ENCODE measurements at regions not wholly inside any gene's neighbourhood (a gene's known extent, or its start where the extent isn't known, plus 50 kb on each side); places are given as distances from the start of the nearest gene placed in this dataset.

DNA sequence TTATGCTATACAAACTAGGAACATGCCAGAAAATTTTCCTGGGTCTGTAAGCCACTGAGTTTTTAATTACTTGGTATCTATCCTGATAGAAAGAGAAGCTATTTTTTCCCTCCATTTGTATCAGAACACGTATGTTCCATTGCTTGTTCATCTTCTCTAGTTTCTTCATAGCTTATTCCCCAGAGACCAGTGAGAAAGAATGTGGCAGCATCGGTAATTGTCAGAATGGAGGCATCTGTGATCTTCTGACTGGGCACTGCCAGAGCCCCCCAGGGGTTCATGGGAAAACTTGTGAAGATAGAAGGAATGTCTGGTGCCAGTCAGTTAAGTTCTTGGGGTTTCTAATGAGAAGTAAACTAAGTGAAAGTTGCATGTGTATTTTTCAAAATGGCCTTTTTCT lies 720.2 kb upstream of the GOLIM4 start:
- 53 to 55% methylated on average over 2 of the region's 2 CpGs for WGBS, 2 donors

DNA sequence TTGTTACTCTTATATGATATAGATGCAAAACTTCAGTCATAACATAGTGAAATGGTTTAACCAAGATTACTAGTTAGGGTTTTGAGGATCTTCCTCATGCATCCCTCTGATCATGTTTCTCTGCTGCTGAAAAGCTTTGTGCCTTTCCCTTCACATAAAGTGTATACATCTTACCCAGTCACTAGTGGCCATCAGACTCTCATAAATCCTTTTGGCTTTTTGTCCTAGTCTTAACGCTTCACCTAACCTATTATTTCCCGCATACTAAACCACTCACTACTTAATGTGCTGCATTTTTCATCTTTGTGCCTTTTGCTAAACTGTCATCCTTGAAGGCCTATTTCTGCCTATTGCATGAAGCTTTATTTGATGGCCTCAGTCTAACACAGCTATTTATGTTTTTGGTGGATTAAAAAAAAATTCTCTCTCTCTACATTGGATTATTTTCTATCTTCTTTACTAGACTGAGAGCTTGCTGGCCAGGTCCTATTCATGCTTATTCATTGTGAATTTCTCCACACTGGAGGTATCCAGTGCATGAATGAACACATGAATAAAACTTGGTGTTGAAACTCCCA lies 717.6 kb upstream of the GOLIM4 start:
- Histone ChIP-seq H3K27ac (no peak overlapping the region), H3K4me1 (no peaks in the 10 kb centered on the region), H3K27me3 (no peaks in the 10 kb centered on the region), H3K4me3 (no peak overlapping the region), H3K9me3 (no peaks in the 10 kb centered on the region), H3K36me3 (ENCODE audit: low read depth, missing control alignments) (no peaks in the 10 kb centered on the region)
- intact Hi-C loops (cut with DNase I; ENCODE audit: low total_unique reads), result no loop called here
- DNase-seq, result no peak
- WGBS, 2 donors, result 83 to 92% methylated on average over 2 of the region's 2 CpGs
- TF ChIP-seq POLR2A (IDR thresholded peaks at IDR 0.05), result no peak
- TF ChIP-seq, protein P1, sequence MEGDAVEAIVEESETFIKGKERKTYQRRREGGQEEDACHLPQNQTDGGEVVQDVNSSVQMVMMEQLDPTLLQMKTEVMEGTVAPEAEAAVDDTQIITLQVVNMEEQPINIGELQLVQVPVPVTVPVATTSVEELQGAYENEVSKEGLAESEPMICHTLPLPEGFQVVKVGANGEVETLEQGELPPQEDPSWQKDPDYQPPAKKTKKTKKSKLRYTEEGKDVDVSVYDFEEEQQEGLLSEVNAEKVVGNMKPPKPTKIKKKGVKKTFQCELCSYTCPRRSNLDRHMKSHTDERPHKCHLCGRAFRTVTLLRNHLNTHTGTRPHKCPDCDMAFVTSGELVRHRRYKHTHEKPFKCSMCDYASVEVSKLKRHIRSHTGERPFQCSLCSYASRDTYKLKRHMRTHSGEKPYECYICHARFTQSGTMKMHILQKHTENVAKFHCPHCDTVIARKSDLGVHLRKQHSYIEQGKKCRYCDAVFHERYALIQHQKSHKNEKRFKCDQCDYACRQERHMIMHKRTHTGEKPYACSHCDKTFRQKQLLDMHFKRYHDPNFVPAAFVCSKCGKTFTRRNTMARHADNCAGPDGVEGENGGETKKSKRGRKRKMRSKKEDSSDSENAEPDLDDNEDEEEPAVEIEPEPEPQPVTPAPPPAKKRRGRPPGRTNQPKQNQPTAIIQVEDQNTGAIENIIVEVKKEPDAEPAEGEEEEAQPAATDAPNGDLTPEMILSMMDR (IDR thresholded peaks at IDR 0.05), result no peak

More for the DNA sequence above, 720.2 kb upstream of the GOLIM4 start:
- Histone ChIP-seq H3K27me3 (no peaks in the 10 kb centered on the region), H3K36me3 (ENCODE audit: low read depth, missing control alignments) (no peaks in the 10 kb centered on the region), H3K4me3 (no peak overlapping the region), H3K9me3 (no peaks in the 10 kb centered on the region), H3K27ac (no peak overlapping the region), H3K4me1 (no peaks in the 10 kb centered on the region)
- TF ChIP-seq, protein P1 (IDR thresholded peaks at IDR 0.05), result no peak
- TF ChIP-seq POLR2A (IDR thresholded peaks at IDR 0.05), result no peak
- intact Hi-C loops (cut with DNase I; ENCODE audit: low total_unique reads), result no loop called here
- DNase-seq, result no peak

DNA sequence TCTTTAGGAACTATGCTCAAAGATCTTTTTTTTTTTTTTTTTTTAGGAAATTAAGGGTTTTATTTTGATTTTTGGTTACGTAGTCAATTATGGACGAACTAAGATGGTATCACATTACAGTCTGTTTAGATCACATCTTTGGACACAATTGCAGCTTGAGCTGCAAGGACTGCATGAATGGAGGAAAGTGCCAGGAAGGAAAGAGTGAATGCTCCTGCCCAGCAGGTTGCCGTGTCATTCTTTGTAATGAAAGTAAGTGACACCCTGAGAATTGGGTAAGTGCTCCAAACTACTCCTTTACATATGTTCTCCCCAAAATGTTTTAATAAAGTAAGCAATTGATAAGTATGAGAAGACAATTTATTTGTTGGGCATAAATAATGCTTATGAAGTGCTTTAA lies 716.5 kb upstream of the GOLIM4 start:
- Histone ChIP-seq H3K4me1 (no peaks in the 10 kb centered on the region), H3K27me3 (no peaks in the 10 kb centered on the region), H3K4me3 (no peak overlapping the region), H3K27ac (no peak overlapping the region), H3K9me3 (no peaks in the 10 kb centered on the region), H3K36me3 (ENCODE audit: low read depth, missing control alignments) (no peaks in the 10 kb centered on the region)
- WGBS, 2 donors, result 77 to 81% methylated on average over 3 of the region's 3 CpGs
- no peak for DNase-seq
- intact Hi-C loops (cut with DNase I; ENCODE audit: low total_unique reads), result no loop called here
- no peak for TF ChIP-seq POLR2A (IDR thresholded peaks at IDR 0.05)
- TF ChIP-seq, protein P1 (IDR thresholded peaks at IDR 0.05), result no peak

DNA sequence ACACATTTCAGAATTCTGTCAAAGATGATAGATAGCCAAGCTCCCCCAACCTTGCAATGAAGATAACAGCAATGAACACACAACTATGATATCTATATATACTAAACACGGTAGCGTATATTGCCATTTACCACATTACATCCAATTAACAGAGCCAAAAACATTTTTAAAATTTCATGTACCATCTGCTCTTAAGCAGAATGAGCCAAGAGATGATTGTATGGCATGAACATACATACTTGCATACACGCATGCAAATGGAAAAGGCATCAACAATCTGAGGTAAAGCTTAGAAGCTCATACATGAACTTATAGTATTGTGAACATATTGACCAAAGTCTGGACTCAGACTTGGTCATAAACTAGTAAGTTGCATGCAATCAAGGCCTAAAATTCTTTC lies 712.9 kb upstream of the GOLIM4 start:
- no peaks in the 10 kb centered on the region for H3K4me1 ChIP-seq
- DNase-seq, result no peak
- no peaks in the 10 kb centered on the region for H3K27me3 ChIP-seq
- TF ChIP-seq POLR2A (IDR thresholded peaks at IDR 0.05), result no peak
- TF ChIP-seq, protein P1 (IDR thresholded peaks at IDR 0.05), result no peak
- intact Hi-C loops (cut with DNase I; ENCODE audit: low total_unique reads), result no loop called here
- no peaks in the 10 kb centered on the region for H3K9me3 ChIP-seq
- no peak overlapping the region for H3K27ac ChIP-seq
- H3K4me3 ChIP-seq, result no peak overlapping the region
- H3K36me3 ChIP-seq (ENCODE audit: low read depth, missing control alignments), result no peaks in the 10 kb centered on the region
- WGBS, 2 donors, result 73 to 75% methylated on average over 3 of the region's 3 CpGs

DNA sequence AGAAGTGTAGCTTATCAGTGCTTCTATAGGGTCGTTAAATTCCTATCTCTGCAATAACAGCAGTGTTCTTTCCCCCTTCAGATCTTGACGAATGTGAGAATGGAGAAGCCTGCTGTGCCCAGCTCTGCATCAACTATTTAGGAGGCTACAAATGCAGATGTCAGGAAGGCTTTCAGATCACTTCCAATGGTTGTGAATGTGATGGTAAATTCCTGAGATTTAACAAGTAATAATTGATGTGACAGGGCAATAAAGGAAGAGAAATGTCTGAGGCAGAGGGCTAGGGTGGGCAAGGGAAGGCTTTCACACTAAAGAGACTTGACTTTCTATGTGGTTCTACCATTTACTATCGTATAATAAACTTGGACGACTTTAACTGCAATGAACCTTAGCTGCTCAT lies 711.7 kb upstream of the GOLIM4 start:
- TF ChIP-seq, protein P1 (IDR thresholded peaks at IDR 0.05), result no peak
- no peak for TF ChIP-seq POLR2A (IDR thresholded peaks at IDR 0.05)
- Histone ChIP-seq H3K27me3 (no peaks in the 10 kb centered on the region), H3K27ac (no peak overlapping the region), H3K36me3 (ENCODE audit: low read depth, missing control alignments) (no peaks in the 10 kb centered on the region), H3K4me3 (no peak overlapping the region), H3K9me3 (no peaks in the 10 kb centered on the region), H3K4me1 (no peaks in the 10 kb centered on the region)
- intact Hi-C loops (cut with DNase I; ENCODE audit: low total_unique reads), result no loop called here
- 38 to 55% methylated on average over 4 of the region's 4 CpGs for WGBS, 2 donors
- DNase-seq, result no peak

Data from testis (tissue), 2 donors.